DMS 273 (cell line): ENCODE measurements at regions not wholly inside any gene's neighbourhood (a gene's known extent, or its start where the extent isn't known, plus 50 kb on each side); places are given as distances from the start of the nearest gene placed in this dataset.

Experiments used
- DNase-seq: peaks from one replicate; lab custom pipeline; 2025; ENCODE audit not compliant: unreplicated experiment; lab: John Stamatoyannopoulos, UW

DNA sequence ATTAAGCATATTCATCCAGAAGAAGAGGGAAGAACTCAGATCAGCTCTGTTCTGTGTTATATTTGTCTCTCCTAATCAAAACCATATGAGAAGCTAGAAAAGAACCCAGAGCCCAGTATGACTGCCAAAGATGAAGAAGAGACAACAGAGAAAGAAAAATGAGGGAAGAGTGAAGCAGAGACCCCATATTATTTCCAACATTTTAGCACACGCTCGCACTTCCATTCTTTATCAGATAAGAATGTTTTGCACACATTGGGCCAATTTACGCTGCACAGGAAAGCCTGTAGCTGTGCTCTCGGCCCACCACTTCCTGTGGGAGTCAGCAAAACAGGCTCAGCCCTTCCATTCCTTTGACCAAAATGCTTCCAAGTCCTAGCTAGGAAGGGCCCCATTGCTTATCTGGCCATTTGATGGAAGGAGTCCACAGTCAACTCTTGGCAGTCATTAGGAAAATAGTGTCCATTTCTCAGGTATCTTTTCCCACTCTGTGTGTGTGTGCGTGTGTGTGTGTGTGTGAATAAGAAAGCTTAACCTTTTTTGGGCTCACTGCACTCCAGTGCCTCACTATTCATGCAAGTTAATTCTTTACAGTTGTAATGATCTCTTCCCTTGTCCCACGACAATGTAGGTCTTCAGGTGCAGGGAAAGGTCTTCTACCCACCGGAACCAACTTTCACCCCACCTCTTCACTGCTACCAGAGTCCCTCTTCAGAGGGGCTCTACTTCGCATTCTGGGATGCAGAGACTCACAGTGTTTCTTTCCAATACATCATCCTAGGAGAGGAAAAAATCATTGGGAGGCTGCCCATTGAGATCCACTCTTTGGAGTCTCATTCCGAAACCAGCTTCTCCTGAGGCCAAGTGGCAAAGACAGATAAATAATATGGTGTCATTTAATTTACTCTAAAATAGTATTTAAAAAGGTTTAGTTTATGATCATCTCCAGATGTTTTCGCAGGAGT lies 237.5 kb downstream of the COG6 start:
- no peak for DNase-seq

DNA sequence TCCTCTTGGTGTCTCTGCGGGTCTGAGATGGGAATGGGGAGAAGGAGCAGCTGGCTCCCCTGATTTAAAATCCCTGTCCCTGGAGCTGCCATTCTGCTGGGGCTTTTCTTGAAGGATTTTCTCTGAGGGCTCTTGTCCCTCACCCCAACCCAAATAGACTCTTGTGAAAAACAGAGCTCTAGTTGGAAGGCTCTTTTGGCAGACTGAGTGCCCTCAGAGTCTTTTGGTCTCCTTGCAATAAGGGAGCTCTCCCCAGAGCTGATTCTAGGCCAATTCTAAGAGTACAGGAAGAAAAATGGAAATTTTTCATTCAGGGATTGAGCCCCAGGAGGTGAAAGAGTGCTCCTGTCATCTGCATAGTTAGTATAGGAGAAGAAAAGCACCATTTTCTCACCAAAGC lies 238.3 kb downstream of the COG6 start:
- no peak for DNase-seq

DNA sequence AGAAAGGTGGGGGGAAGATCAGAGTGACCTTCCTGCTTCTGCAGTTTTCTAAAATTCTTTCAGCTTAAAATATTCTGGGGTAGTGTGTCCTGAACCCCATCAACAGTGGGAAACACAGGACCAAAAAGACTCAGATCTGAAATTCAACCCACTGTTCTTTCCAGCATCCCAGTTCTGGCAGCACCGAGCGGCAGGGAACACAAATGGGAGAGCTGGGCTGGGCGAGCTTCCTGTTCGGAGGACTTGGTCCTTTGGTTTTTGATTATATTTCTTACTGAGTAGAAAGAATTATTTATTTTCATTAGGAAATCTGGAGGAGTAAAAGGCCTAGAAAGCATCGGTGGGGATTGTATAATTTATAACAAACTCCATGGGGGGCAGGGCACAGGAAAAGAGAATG lies 239.1 kb downstream of the COG6 start:
- DNase-seq, result no peak

DNA sequence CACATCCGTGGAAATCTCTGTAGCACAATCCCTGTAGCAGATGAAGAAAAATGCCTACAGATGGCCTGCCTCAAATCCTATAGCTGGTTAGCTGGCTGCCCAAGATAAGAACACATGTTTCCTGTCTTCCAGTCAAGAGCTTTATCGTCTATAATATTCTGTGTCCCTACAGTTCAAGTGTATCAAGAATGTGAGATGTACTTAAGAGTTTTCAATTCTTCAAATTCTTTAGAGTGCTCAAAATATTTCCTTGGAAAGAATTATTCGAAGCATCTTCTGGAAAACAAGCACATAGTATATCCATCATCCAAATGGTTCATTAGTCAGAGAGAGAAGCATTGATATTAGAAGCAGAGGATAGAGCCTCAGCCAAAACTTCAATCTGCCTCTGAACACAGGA lies 239.8 kb downstream of the COG6 start:
- peak; percentile 30 for DNase-seq

DNA sequence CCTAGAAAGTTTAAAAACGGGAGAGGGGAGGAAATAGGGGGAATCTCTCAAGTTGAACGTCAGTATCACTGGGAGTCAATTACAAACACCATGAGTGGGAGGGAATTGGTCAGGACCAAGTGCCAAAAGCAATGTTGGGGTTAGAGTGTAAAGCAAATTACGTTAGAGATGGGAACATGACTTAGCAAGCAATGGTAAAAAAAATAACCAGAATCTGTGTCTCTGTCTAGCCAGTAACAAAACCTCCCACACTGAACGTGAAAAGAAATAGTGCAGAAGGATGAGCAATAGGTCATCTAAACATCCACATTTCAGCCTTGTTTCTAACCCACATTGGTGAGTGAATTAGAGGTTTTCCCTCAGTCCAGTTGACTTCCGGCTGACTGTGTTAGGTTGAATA lies 242.2 kb downstream of the COG6 start:
- no peak for DNase-seq

DNA sequence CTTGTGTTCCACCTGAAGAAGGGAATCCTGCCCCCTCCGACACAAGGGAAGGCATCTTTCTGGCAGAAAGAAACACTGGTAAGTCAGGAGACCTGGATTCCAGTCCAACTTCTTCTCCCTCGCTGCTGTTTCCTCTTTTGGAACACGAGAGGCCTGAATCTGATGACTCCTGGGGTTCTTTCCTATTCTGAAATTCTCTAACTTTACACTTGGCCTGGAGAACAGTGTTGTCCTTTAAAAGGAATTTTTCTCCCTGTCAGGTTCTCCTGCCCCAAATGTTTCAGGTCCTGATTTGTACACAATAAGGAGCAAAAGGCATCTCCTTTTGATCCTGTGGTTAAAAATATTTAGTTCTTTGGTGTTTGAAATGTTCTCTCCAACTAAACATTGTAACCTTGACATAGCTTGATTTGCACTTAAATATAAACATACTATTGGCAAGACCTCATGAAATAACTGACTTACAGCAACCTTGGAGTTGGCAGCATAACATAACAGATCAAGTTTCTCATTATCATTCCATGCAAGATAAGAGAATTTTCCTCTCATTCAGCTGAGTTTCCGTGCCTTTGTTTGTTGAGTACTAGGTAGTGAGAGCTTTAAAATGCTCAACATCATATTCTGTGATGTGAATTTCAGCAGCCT lies 244.8 kb downstream of the COG6 start:
- peak; percentile 62 for DNase-seq

DNA sequence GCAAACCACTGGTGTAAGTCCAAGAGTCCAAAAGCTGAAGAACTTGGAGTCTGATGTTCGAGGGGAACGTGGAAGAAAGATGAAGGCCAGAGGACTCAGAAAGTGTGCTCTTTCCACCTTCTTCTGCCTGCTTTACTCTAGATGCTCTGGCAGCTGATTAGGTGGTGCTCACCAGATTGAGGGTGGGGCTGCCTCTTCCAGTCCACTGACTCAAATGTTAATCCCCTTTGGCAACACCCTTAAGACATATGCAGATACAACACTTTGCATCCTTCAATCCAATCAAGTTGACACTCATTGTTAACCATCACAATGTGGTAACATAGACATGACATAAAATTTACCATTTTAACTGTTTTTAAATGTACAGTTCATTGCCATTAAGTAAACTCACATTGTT lies 249.5 kb downstream of the COG6 start:
- DNase-seq, result no peak

DNA sequence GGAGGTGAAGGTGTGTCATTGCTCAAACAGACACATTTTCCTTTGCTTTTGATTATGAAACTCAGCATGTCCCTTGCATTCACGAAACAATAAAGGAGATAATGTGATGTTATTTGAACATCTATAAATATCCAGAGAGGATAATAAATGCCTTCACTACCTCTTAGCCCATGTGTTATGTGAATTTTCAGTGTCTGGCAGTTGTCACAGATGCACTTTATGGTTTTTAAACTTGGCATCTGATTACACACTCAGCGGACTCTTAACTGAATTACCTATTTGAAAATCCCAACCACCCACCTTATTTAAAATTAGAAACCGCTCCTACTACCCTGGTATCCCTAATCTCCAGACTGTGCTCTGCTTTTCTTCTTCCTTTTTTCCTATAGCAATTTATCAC lies 254.2 kb downstream of the COG6 start:
- DNase-seq, result no peak

DNA sequence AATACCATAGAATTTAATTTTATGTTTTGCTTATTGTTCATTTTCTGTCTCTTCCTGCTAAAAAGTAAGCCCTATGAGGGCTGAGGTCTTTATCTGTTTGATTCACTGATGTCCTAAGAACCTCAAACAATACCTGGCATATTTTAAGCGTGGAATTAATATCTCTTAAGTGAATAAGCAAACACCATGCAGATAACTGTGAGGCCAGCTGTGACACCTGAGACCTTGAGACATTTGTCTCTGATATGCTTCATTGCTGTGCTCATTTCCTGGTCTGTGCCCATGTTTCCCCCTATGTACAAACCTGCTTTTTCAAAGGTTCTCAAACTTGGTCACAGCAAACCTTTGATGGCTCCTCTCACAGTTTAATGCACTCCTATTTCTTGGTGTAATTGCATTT lies 254.6 kb downstream of the COG6 start:
- DNase-seq, result no peak

DNA sequence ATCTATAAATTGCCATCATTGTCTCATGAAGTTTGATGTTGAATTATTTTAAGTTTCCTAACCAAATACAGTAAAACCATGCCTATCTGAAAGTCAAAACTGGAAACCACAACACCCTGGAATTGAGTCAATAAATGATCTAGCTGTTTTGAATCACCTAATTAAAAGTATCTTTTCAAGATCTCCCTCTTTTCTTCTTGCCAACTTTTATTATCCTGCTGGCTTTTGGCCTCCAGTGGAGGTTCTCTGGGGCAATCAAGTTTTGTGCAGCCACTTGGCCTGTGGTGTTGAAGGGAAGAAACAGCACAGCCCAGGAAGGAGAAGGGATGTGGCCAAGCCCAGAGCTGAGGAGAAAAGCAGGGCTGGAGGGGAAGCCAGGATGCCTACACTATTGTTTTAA lies 255.4 kb downstream of the COG6 start:
- no peak for DNase-seq

DNA sequence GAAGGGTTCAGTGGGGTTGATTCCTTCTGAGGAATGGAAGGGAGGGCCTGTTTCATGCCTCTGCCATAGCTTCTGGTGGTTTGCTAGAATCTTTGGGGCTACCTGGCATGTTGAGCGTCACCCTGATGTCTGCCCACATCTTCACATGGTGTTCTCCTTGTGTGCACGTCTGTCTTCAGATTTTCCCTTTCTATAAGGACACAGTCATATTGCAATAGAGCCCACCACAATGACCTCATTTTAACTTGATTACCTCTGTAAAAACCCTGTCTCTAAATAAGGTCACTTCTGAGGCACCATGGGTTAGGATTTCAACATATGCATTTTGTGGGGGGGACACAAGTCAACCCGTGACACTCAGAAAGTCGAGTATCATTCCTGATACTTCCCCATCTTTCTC lies 257.9 kb downstream of the COG6 start:
- no peak for DNase-seq

DNA sequence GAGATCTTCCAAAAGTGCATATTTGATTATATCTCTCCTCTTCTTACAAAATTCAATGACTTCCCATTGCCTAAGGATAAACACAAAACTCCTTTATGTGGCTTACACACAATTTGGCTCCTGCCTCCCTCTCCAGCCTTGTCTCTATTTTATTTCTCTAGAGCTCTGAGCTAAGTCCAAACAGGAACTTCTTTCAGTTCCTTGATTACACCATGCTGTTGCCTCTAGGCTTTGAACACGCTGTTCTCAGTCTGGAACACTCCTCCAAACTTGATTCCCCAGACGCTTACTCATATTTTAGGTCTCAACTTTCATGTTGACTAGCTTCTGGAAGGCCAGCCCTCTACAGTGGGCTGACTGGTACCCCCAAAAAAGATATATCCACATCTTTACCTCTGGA lies 258.5 kb downstream of the COG6 start:
- DNase-seq, result no peak

DNA sequence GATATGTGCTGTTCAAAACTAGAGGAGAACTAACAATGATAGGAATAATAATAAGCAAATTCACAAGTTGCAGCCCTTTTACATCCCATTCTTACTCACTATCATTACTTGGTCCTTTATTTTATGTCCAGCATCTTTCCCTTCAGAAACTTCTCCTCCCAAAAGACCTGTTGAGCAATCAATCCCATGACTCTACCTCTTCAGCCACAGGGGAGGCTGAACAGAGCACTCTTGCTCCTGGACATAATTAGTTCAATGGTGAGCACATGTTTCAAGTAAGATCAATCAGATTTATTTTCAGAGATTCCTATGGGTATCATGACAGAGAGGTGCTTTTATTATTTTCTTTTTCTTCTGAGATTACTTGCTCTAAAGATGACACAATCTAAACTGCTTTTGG lies 260.0 kb downstream of the COG6 start:
- no peak for DNase-seq

DNA sequence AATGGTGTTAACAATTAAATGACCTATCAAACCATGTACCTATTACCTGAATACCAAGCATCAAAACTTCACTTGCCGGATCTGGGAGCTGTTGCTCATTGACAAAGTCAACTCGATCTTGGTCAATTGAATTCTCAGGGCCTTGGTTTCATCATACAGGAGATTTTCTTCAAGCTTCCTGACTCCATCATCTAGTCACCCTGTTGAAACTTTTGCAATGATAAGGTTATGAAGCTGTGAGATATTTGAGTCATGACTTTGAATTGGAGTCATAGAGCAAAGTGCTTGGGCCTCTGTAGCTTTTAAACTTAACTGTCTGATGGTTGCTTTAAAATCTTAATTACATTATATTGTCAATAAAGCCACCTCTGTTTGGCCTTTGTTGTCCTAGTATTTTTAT lies 260.9 kb downstream of the COG6 start:
- DNase-seq, result no peak

DNA sequence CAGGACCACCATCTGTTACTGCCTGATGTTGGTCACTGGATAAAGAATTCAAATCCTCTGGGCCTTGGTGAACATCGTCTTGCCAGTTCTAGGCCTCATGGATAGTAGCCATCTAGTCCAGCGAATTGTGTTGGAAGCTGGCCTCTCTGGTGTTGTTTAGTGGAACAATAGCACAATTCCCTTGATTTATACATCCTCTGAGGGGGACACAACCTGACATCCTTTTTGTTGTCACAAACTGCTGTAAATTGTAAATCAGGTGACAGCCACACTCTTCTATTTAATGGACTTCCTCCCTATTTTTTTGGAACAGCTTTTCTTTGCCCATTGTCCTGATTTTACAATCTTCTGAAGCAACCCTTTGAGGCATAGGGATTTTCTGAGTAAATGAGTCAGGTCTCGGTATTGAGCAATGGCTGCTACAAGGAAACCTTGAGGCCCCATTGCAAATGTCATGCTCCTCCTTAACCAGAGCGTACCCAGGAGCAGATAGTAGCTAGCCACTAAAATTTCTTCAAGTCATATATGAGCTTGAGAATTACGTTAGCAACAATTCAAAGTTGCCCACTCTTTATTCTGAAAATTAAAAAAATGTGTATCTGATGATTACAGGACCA lies 263.3 kb downstream of the COG6 start:
- DNase-seq, result no peak

DNA sequence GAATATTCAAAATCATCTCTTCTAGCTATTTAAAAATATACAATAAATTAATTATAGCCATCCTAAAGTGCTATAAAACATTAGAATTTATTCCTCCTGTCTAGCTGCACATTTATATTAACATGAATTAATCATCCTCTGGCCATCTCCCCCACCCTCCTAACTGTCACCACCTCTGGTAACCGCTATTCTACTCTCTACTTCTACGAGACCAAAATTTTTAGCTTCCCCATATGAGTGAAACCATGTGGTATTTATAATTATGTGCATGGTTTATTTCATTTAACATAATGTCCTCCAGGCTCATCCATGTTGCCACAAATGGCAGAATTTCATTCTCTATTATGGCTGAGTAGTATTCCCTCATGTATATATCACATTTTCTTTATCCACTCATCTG lies 265.2 kb downstream of the COG6 start:
- DNase-seq, result no peak

DNA sequence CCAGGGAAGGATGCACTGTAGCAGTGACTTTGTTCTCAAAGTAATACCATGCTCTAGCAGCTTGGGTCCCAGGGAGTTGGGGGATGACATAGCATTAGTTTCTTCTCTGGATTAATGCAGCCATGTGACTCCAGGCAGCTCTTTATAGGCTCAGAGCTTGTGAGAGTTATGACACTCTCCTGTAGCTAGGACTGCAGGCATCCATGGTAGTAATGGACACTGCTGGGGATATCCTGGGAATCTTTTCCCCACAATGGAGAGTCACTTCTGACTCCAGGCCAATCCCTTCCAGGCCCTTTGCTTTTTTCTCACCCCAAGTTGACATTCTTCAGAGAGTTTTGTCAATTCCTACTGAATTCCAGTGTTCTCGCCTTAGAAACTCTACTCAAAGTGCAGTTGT lies 270.9 kb downstream of the COG6 start:
- DNase-seq, result no peak

DNA sequence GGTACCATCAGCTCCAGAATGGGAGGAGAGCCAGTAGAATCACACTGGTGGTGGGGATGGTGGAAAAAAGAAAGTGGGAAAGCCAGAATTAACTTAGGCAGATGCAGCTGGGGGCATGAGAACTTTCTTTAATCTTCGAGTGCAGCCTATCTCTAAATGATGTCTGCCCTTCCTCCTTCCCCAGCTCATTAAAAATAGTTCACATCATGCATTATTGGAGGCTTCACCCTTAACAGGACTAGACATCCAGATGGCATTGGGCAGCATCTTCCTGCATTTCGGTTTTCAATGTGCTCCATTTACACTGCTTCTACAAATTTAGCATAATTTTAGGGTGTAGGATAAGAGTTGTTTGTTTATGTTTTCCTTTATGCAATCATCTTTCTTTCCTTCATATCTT lies 272.8 kb downstream of the COG6 start:
- DNase-seq, result no peak

DNA sequence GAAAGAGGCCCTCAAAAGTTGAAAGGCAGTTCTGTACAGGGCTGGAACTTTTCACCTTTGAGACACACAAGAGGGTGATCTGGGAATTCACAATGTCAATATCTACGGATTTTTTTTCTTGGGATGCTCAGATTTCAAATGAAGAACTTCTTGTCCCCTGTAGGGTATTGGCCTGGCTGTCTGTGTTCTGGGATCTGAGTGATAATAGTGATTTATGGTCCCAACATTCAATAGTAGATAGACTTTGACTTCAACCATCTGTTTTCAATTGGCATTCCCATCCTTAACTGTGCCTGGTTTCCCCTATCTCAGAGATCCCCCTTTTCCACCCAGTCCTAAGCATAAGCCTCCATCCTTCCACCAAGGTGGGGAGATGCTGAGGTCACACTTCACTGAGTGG lies 274.1 kb downstream of the COG6 start:
- DNase-seq, result no peak

DNA sequence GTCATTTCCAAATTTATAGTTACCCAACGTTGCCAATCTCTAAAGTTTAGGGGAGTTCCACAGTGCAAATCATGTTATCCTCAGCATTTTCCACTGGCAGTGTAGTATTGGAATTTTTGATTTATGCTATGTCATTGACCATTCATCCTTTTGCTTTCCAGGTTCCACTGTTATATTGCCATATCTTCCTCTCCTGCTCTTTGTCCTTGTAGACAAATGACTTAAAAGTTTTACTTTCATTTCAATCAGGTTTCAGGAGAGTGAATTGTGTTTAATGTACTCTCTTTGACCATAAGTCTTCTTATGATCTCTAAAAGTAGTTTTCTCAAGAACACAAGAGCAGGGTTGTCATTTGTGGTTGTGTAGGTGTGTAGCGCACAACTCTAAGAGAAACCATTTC lies 274.6 kb downstream of the COG6 start:
- DNase-seq, result no peak

DNA sequence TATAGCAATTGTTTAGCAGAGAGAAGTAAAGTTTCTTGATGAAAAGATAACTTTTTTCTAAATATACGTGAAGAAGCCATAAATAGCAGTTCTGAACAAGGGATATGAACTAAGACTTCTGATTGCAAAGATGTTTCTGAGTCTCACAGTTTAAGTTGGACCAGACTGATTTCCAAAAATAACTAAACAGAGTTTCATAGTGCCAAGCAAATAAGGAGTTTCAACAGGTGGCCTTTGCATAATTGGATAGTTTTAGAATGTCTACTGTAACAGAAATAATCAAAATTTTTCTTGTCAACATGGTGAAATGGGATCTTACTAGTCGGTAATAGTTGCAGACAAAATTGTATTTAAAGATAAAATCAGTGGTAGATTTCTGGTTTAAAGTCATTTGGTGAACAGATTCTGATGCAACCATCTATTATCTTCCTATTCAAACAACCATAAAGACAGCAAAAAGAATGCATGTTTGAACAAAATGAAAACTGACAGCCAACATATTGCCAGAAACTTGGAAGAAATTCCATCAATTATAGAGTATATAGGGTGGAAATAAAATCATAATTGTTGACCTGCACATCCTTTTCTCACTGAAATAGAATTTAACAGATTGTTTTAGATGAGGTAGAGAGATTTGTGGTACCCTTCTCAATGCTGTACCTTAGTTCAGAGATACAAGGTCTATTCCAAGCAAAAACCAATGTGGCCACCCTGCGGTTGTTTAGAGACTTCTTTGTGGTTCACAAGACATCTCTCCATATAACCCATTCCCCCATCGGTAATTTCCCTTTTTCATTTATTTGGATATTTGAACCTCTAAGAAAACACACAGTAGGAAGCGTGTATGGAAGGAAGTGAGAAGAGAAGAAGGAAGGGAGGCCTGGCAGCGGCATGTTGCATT lies 275.3 kb downstream of the COG6 start:
- DNase-seq, result no peak
